ENCODE measurements at regions not wholly inside any gene's neighbourhood (a gene's known extent, or its start where the extent isn't known, plus 50 kb on each side); places are given as distances from the start of the nearest gene placed in this dataset.

GRCh38 chrX:68920561-68920960 is 91.7 kb downstream of the EFNB1 start:
- no peak overlapping the region for H3K27ac Mint-ChIP-seq (ENCODE audit: unreplicated experiment)
- H3K4me3 Mint-ChIP-seq (ENCODE audit: unreplicated experiment) = no peak overlapping the region
- TF ChIP-seq CTCF (IDR thresholded peaks at IDR 0.05) = no peak
- H3K9me3 Mint-ChIP-seq (ENCODE audit: unreplicated experiment) = peaks cover 7% of the 10 kb centered on the region
- DNase-seq (ENCODE audit: extremely low spot score, unreplicated experiment) = no peak
- H3K4me1 Mint-ChIP-seq (ENCODE audit: unreplicated experiment) = peaks cover 2% of the 10 kb centered on the region
- H3K27me3 Mint-ChIP-seq (ENCODE audit: unreplicated experiment) = no peaks in the 10 kb centered on the region
- H3K36me3 Mint-ChIP-seq (ENCODE audit: unreplicated experiment) = no peaks in the 10 kb centered on the region

GRCh38 chrX:68919707-68920106 is 90.9 kb downstream of the EFNB1 start:
- Mint-ChIP-seq H3K4me3 (ENCODE audit: unreplicated experiment) (no peak overlapping the region), H3K27me3 (ENCODE audit: unreplicated experiment) (no peaks in the 10 kb centered on the region), H3K36me3 (ENCODE audit: unreplicated experiment) (no peaks in the 10 kb centered on the region), H3K9me3 (ENCODE audit: unreplicated experiment) (peaks cover 7% of the 10 kb centered on the region), H3K4me1 (ENCODE audit: unreplicated experiment) (peaks cover 2% of the 10 kb centered on the region), H3K27ac (ENCODE audit: unreplicated experiment) (no peak overlapping the region)
- DNase-seq (ENCODE audit: extremely low spot score, unreplicated experiment) = no peak
- TF ChIP-seq CTCF (IDR thresholded peaks at IDR 0.05) = no peak

GRCh38 chrX:68918202-68918601 is 89.4 kb downstream of the EFNB1 start:
- no peak overlapping the region for H3K4me3 Mint-ChIP-seq (ENCODE audit: unreplicated experiment)
- no peaks in the 10 kb centered on the region for H3K36me3 Mint-ChIP-seq (ENCODE audit: unreplicated experiment)
- no peak overlapping the region for H3K27ac Mint-ChIP-seq (ENCODE audit: unreplicated experiment)
- no peak for DNase-seq (ENCODE audit: extremely low spot score, unreplicated experiment)
- H3K27me3 Mint-ChIP-seq (ENCODE audit: unreplicated experiment) = no peaks in the 10 kb centered on the region
- H3K9me3 Mint-ChIP-seq (ENCODE audit: unreplicated experiment) = peaks cover 7% of the 10 kb centered on the region
- TF ChIP-seq CTCF (IDR thresholded peaks at IDR 0.05) = no peak
- H3K4me1 Mint-ChIP-seq (ENCODE audit: unreplicated experiment) = peaks cover 7% of the 10 kb centered on the region

- no peak for TF ChIP-seq CTCF (IDR thresholded peaks at IDR 0.05)
- Mint-ChIP-seq H3K27me3 (ENCODE audit: unreplicated experiment) (no peaks in the 10 kb centered on the region), H3K27ac (ENCODE audit: unreplicated experiment) (no peak overlapping the region), H3K9me3 (ENCODE audit: unreplicated experiment) (peaks cover 7% of the 10 kb centered on the region), H3K4me1 (ENCODE audit: unreplicated experiment) (peaks cover 11% of the 10 kb centered on the region), H3K36me3 (ENCODE audit: unreplicated experiment) (no peaks in the 10 kb centered on the region), H3K4me3 (ENCODE audit: unreplicated experiment) (no peak overlapping the region)
- no peak for DNase-seq (ENCODE audit: extremely low spot score, unreplicated experiment)
Measured at GRCh38 chrX:68917799-68918198, 89.0 kb downstream of the EFNB1 start.

GRCh38 chrX:68916891-68917290 is 88.1 kb downstream of the EFNB1 start:
- TF ChIP-seq CTCF (IDR thresholded peaks at IDR 0.05) = no peak
- peaks cover 17% of the 10 kb centered on the region for H3K4me1 Mint-ChIP-seq (ENCODE audit: unreplicated experiment)
- no peaks in the 10 kb centered on the region for H3K36me3 Mint-ChIP-seq (ENCODE audit: unreplicated experiment)
- no peak for DNase-seq (ENCODE audit: extremely low spot score, unreplicated experiment)
- no peak overlapping the region for H3K4me3 Mint-ChIP-seq (ENCODE audit: unreplicated experiment)
- H3K9me3 Mint-ChIP-seq (ENCODE audit: unreplicated experiment) = peaks cover 7% of the 10 kb centered on the region
- H3K27me3 Mint-ChIP-seq (ENCODE audit: unreplicated experiment) = no peaks in the 10 kb centered on the region
- H3K27ac Mint-ChIP-seq (ENCODE audit: unreplicated experiment) = no peak overlapping the region
